ENCODE measurements at regions not wholly inside any gene's neighbourhood (a gene's known extent, or its start where the extent isn't known, plus 50 kb on each side); places are given as distances from the start of the nearest gene placed in this dataset.
"Not testable (repeated sequence)": the region's sequence is repeated elsewhere in the genome, so short reads cannot be mapped to it uniquely, and the experiment has no call there.

GRCh38 chr12:127130506-127131124, 1136.4 kb upstream of the TMEM132C start:
- Histone ChIP-seq H3K27me3 (replicated peaks in 1 of 4; ENCODE audit: control extremely low read depth in 1 of 4, control insufficient read depth in 3 of 4, insufficient read depth in 4 of 4, low read length in 3 of 4) (no peaks in the 10 kb centered on the region), H3K27ac (ENCODE audit: low read length in 2 of 2) (no peak overlapping the region), H4K20me1 (ENCODE audit: control insufficient read depth, insufficient read depth, low read length, poor library complexity, severe bottlenecking) (no peaks in the 10 kb centered on the region), H3K79me2 (ENCODE audit: control insufficient read depth, insufficient read depth, low read length) (no peaks in the 10 kb centered on the region), H3K4me2 (replicated peaks; ENCODE audit: low read depth, low read length, poor library complexity, severe bottlenecking) (no peak overlapping the region), H3K9me3 (ENCODE audit: control extremely low read depth in 1 of 3, control insufficient read depth in 2 of 3, insufficient read depth in 1 of 3, low read length in 2 of 3) (no peaks in the 10 kb centered on the region), H2AFZ (ENCODE audit: insufficient read depth, low read depth, low read length, poor library complexity, severe bottlenecking) (no peak overlapping the region), H3K4me1 (ENCODE audit: control insufficient read depth in 2 of 2, insufficient read depth in 2 of 2, low read length in 2 of 2) (no peaks in the 10 kb centered on the region), H3K9ac (ENCODE audit: low read length) (no peak overlapping the region), H3K4me3 (ENCODE audit: control extremely low read depth in 1 of 5, extremely low read depth in 1 of 5, insufficient read depth in 1 of 5, low read depth in 2 of 5, low read length in 4 of 5) (no peak overlapping the region), H3K36me3 (replicated peaks in 1 of 2; ENCODE audit: control extremely low read depth in 1 of 2, control insufficient read depth in 1 of 2, extremely low read depth in 1 of 2, insufficient read depth in 2 of 2, low read length in 1 of 2) (no peaks in the 10 kb centered on the region)
- Mint-ChIP-seq H3K4me1 (no peaks in the 10 kb centered on the region), H3K9me3 (ENCODE audit: insufficient read depth) (peaks cover 5% of the 10 kb centered on the region), H3K27ac (no peak overlapping the region), H3K4me3 (no peak overlapping the region), H3K27me3 (no peaks in the 10 kb centered on the region)
- no peak for ATAC-seq (ENCODE audit: low read depth)
- no peak for DNase-seq
- TF ChIP-seq EZH2 (IDR thresholded peaks at IDR 0.05; ENCODE audit: borderline replicate concordance, insufficient read depth, low read depth, low read length, poor library complexity, severe bottlenecking) (no peak), CTCF (IDR thresholded peaks at IDR 0.05) (no peak)
- intact Hi-C loops (cut with micrococcal nuclease), result no loop called here
- CTCF ChIA-PET, result no interaction called here
- 96% methylated on average over 3 of the region's 11 CpGs for WGBS (ENCODE audit: insufficient coverage)
- POLR2A ChIA-PET, result no interaction called here

GRCh38 chr12:127133675-127134335, 1133.2 kb upstream of the TMEM132C start:
- peaks cover 19% of the 10 kb centered on the region for H3K9me3 Mint-ChIP-seq (ENCODE audit: insufficient read depth)
- TF ChIP-seq EZH2 (IDR thresholded peaks at IDR 0.05; ENCODE audit: borderline replicate concordance, insufficient read depth, low read depth, low read length, poor library complexity, severe bottlenecking) (no peak), CTCF (IDR thresholded peaks at IDR 0.05) (no peak)
- no peak overlapping the region for H3K4me3 Mint-ChIP-seq
- intact Hi-C loops (cut with micrococcal nuclease), result no loop called here
- WGBS (ENCODE audit: insufficient coverage), result 91% methylated on average over 5 of the region's 11 CpGs
- H3K9me3 ChIP-seq (ENCODE audit: control extremely low read depth in 1 of 3, control insufficient read depth in 2 of 3, insufficient read depth in 1 of 3, low read length in 2 of 3), result no peaks in the 10 kb centered on the region
- H3K27ac Mint-ChIP-seq, result no peak overlapping the region
- no peaks in the 10 kb centered on the region for H3K27me3 ChIP-seq (replicated peaks in 1 of 4; ENCODE audit: control extremely low read depth in 1 of 4, control insufficient read depth in 3 of 4, insufficient read depth in 4 of 4, low read length in 3 of 4)
- CTCF ChIA-PET, result no interaction called here
- H3K9ac ChIP-seq (ENCODE audit: low read length), result no peak overlapping the region
- H3K4me3 ChIP-seq (ENCODE audit: control extremely low read depth in 1 of 5, extremely low read depth in 1 of 5, insufficient read depth in 1 of 5, low read depth in 2 of 5, low read length in 4 of 5), result no peak overlapping the region
- H3K79me2 ChIP-seq (ENCODE audit: control insufficient read depth, insufficient read depth, low read length), result no peaks in the 10 kb centered on the region
- H3K4me1 Mint-ChIP-seq, result no peaks in the 10 kb centered on the region
- DNase-seq (no peak), ATAC-seq (ENCODE audit: low read depth) (no peak)
- H3K4me1 ChIP-seq (ENCODE audit: control insufficient read depth in 2 of 2, insufficient read depth in 2 of 2, low read length in 2 of 2), result no peaks in the 10 kb centered on the region
- H2AFZ ChIP-seq (ENCODE audit: insufficient read depth, low read depth, low read length, poor library complexity, severe bottlenecking), result no peak overlapping the region
- H4K20me1 ChIP-seq (ENCODE audit: control insufficient read depth, insufficient read depth, low read length, poor library complexity, severe bottlenecking), result no peaks in the 10 kb centered on the region
- no peak overlapping the region for H3K27ac ChIP-seq (ENCODE audit: low read length in 2 of 2)
- no peaks in the 10 kb centered on the region for H3K27me3 Mint-ChIP-seq
- H3K4me2 ChIP-seq (replicated peaks; ENCODE audit: low read depth, low read length, poor library complexity, severe bottlenecking), result no peak overlapping the region
- H3K36me3 ChIP-seq (replicated peaks in 1 of 2; ENCODE audit: control extremely low read depth in 1 of 2, control insufficient read depth in 1 of 2, extremely low read depth in 1 of 2, insufficient read depth in 2 of 2, low read length in 1 of 2), result no peaks in the 10 kb centered on the region
- POLR2A ChIA-PET, result no interaction called here

- intact Hi-C loops (cut with micrococcal nuclease); H3K4me1 Mint-ChIP-seq; CTCF ChIA-PET: not testable (repeated sequence)
Observed at GRCh38 chr12:127140864-127141484, 1126.0 kb upstream of the TMEM132C start.

More at GRCh38 chr12:127140864-127141484, 1126.0 kb upstream of the TMEM132C start:
- H3K27ac ChIP-seq (ENCODE audit: low read length in 2 of 2); DNase-seq; H3K36me3 ChIP-seq (replicated peaks in 1 of 2; ENCODE audit: control extremely low read depth in 1 of 2, control insufficient read depth in 1 of 2, extremely low read depth in 1 of 2, insufficient read depth in 2 of 2, low read length in 1 of 2); H2AFZ ChIP-seq (ENCODE audit: insufficient read depth, low read depth, low read length, poor library complexity, severe bottlenecking); H3K4me3 ChIP-seq (ENCODE audit: control extremely low read depth in 1 of 5, extremely low read depth in 1 of 5, insufficient read depth in 1 of 5, low read depth in 2 of 5, low read length in 4 of 5); H3K9ac ChIP-seq (ENCODE audit: low read length); H3K4me1 ChIP-seq (ENCODE audit: control insufficient read depth in 2 of 2, insufficient read depth in 2 of 2, low read length in 2 of 2); H4K20me1 ChIP-seq (ENCODE audit: control insufficient read depth, insufficient read depth, low read length, poor library complexity, severe bottlenecking); ATAC-seq (ENCODE audit: low read depth); H3K27ac Mint-ChIP-seq; H3K4me3 Mint-ChIP-seq; H3K27me3 ChIP-seq (replicated peaks in 1 of 4; ENCODE audit: control extremely low read depth in 1 of 4, control insufficient read depth in 3 of 4, insufficient read depth in 4 of 4, low read length in 3 of 4); H3K79me2 ChIP-seq (ENCODE audit: control insufficient read depth, insufficient read depth, low read length); H3K27me3 Mint-ChIP-seq; POLR2A ChIA-PET; H3K4me2 ChIP-seq (replicated peaks; ENCODE audit: low read depth, low read length, poor library complexity, severe bottlenecking): not testable (repeated sequence)
- peaks cover 20% of the 10 kb centered on the region for H3K9me3 Mint-ChIP-seq (ENCODE audit: insufficient read depth)
- no CpG with 5 or more reads among the region's 3 CpGs for WGBS (ENCODE audit: insufficient coverage)
- H3K9me3 ChIP-seq (ENCODE audit: control extremely low read depth in 1 of 3, control insufficient read depth in 2 of 3, insufficient read depth in 1 of 3, low read length in 2 of 3), result peaks cover 0 to 10% (median 0%) of the 10 kb centered on the region in 3 donors

Measured in B cell (primary cell).